Neural progenitor cell (in vitro differentiated cells): ENCODE measurements at regions not wholly inside any gene's neighbourhood (a gene's known extent, or its start where the extent isn't known, plus 50 kb on each side); places are given as distances from the start of the nearest gene placed in this dataset.

Experiments
- CTCF ChIP-seq: fragments of 200-600 bp; sonication (generic); IDR thresholded peaks from 2 replicates; pipeline ENCODE4 v1.5.1; 2017; ENCODE audit warnings: antibody characterized with exemption, mild to moderate bottlenecking
- EZH2 ChIP-seq: fragments of 200-600 bp; sonication (generic); IDR thresholded peaks from 2 replicates; pipeline ENCODE4 v1.6.1; 2017; ENCODE audit warnings: antibody characterized with exemption, mild to moderate bottlenecking, moderate library complexity
- EZH2phosphoT487 ChIP-seq: fragments of 200-600 bp; sonication (generic); IDR thresholded peaks from 2 replicates; pipeline ENCODE4 v1.6.1; 2017; ENCODE audit warnings: antibody characterized with exemption

GRCh38 chr10:47224546-47225218, 75.3 kb upstream of the GDF10 start:
- no peak for TF ChIP-seq CTCF
- no peak for TF ChIP-seq EZH2phosphoT487
- no peak for TF ChIP-seq EZH2
